A549 (cell line): ENCODE measurements at regions not wholly inside any gene's neighbourhood (a gene's known extent, or its start where the extent isn't known, plus 50 kb on each side); places are given as distances from the start of the nearest gene placed in this dataset.
A peak's percentile ranks its signal among the peaks of the same experiment; 100 is the strongest.

Experiments
- ATAC-seq, 2 experiments: fragments of 200-7000 bp in 1 of 2; fragments of >200 bp in 1 of 2; cut with Nextera tagmentation in 1 of 2; cut with Tn5 transposase in 1 of 2; 3 replicates each; pipeline versions ENCODE4 v1.8.0 to v1.9.1; 2018 to 2020; ENCODE audit warnings: mild to moderate bottlenecking in 1 of 2, moderate library complexity in 1 of 2
- CTCF ChIA-PET: fragments of 300-600 bp; sonication (Branson Sonifier 250); formaldehyde crosslinking; extraction: SDS; loops from one replicate; lab custom pipeline; 2021; ENCODE audit warnings: antibody characterized with exemption, inconsistent platforms; lab: Yijun Ruan, JAX
- POLR2A ChIA-PET: fragments of 350-600 bp; formaldehyde crosslinking; extraction: SDS; loops from one replicate; lab custom pipeline; 2021; ENCODE audit warnings: antibody characterized with exemption, inconsistent platforms; lab: Yijun Ruan, JAX
- DNase-seq, 2 experiments: peaks; one replicate each; pipeline versions ENCODE4 v3.0.0 to v3.0.0-alpha.2; 2011 to 2016; ENCODE audit warnings: low read depth in 1 of 2, low spot score in 1 of 2
- FAIRE-seq: peaks from 2 replicates; lab custom pipeline; 2011; peaks lifted over from hg19 to GRCh38; lab: Jason Lieb, UNC
- H3K27ac ChIP-seq, 2 experiments: fragments of >200 bp; sonication (Bioruptor Twin); formaldehyde crosslinking; 3 replicates each; pipeline ENCODE4 v1.5.1; 2016 to 2017
- H3K4me1 ChIP-seq: fragments of >200 bp; sonication (Bioruptor Twin); formaldehyde crosslinking; 3 replicates; pipeline ENCODE4 v1.6.1; 2016
- H3K4me2 ChIP-seq: fragments of >200 bp; sonication (Bioruptor Twin); formaldehyde crosslinking; 3 replicates; pipeline ENCODE4 v1.6.1; 2016
- H3K4me3 ChIP-seq: fragments of >200 bp; sonication (Bioruptor Twin); formaldehyde crosslinking; 3 replicates; pipeline ENCODE4 v1.5.1; 2016
- H3K9me3 ChIP-seq: fragments of >200 bp; sonication (Bioruptor Twin); formaldehyde crosslinking; 3 replicates; pipeline ENCODE4 v1.6.1; 2016
- BHLHE40 ChIP-seq: IDR thresholded peaks from 2 replicates; pipeline ENCODE4 v1.6.1; 2012; ENCODE audit warnings: low read depth, low read length, inconsistent platforms
- CEBPB ChIP-seq, 2 experiments: fragments of >200 bp in 1 of 2; sonication (Bioruptor Twin) in 1 of 2; formaldehyde crosslinking in 1 of 2; IDR thresholded peaks; 2 replicates each; pipeline ENCODE4 v1.6.1; 2012 to 2016
- CHD2 ChIP-seq: fragments of 150-350 bp; IDR thresholded peaks from 2 replicates; pipeline ENCODE4 v1.6.1; 2014; ENCODE audit warnings: low read length; ENCODE audit not compliant: partially characterized antibody
- EHMT2 ChIP-seq: fragments of 200-600 bp; sonication (generic); IDR thresholded peaks from 2 replicates; pipeline ENCODE4 v1.6.1; 2016; ENCODE audit warnings: antibody characterized with exemption, low read depth, mild to moderate bottlenecking, moderate library complexity
- ESRRA ChIP-seq: fragments of 150-350 bp; IDR thresholded peaks from 2 replicates; pipeline ENCODE4 v1.6.1; 2014; ENCODE audit warnings: mild to moderate bottlenecking, low read length, borderline replicate concordance
- FOSL2 ChIP-seq, 2 experiments: fragments of 450-650 bp in 1 of 2; fragments of >200 bp in 1 of 2; sonication (Bioruptor Twin) in 1 of 2; formaldehyde crosslinking; IDR thresholded peaks; 2 replicates each; pipeline versions ENCODE4 v1.5.0 to v1.6.1; 2016 to 2020; ENCODE audit warnings: mild to moderate bottlenecking in 1 of 2, moderate library complexity in 1 of 2
- GATA3 ChIP-seq: IDR thresholded peaks from 2 replicates; pipeline ENCODE4 v1.6.1; 2012; ENCODE audit warnings: borderline replicate concordance
- HDAC2 ChIP-seq: fragments of 200-600 bp; sonication (generic); IDR thresholded peaks from 2 replicates; pipeline ENCODE4 v1.6.1; 2016
- HEYL ChIP-seq: fragments of 250-450 bp; sonication (Bioruptor Pico); IDR thresholded peaks from 2 replicates; pipeline ENCODE4 v1.8.0; 2021; ENCODE audit warnings: mild to moderate bottlenecking, moderate library complexity
- HOXA7 ChIP-seq: fragments of 250-450 bp; sonication (Bioruptor Pico); IDR thresholded peaks from 2 replicates; pipeline ENCODE4 v1.5.0; 2020; ENCODE audit warnings: mild to moderate bottlenecking, moderate library complexity
- HOXB13 ChIP-seq: fragments of 250-450 bp; sonication (Bioruptor Pico); IDR thresholded peaks from 2 replicates; pipeline ENCODE4 v1.5.0; 2020; ENCODE audit warnings: low read depth, mild to moderate bottlenecking, moderate library complexity
- HOXB5 ChIP-seq: fragments of 250-450 bp; sonication (Bioruptor Pico); IDR thresholded peaks from 2 replicates; pipeline ENCODE4 v1.5.0; 2020; ENCODE audit warnings: mild to moderate bottlenecking, moderate library complexity
- KDM1A ChIP-seq: fragments of 200-600 bp; sonication (generic); IDR thresholded peaks from 2 replicates; pipeline ENCODE4 v1.6.1; 2016; ENCODE audit warnings: low read depth, mild to moderate bottlenecking
- NFE2L2 ChIP-seq: fragments of 150-350 bp; conservative IDR thresholded peaks from 2 replicates; pipeline ENCODE4 v1.6.1; 2014; ENCODE audit warnings: low read length
- NPAS2 ChIP-seq: fragments of 250-450 bp; sonication (Bioruptor Pico); IDR thresholded peaks from 2 replicates; pipeline ENCODE4 v1.8.0; 2022; ENCODE audit warnings: mild to moderate bottlenecking, moderate library complexity, borderline replicate concordance
- NR3C1 ChIP-seq: fragments of >200 bp; sonication (Bioruptor Twin); formaldehyde crosslinking; IDR thresholded peaks from 3 replicates; pipeline ENCODE4 v1.6.1; 2017
- PBX3 ChIP-seq: IDR thresholded peaks from 2 replicates; pipeline ENCODE4 v1.6.1; 2012
- PHF8 ChIP-seq: fragments of 200-600 bp; sonication (generic); IDR thresholded peaks from 2 replicates; pipeline ENCODE4 v1.6.1; 2016; ENCODE audit warnings: low read depth, mild to moderate bottlenecking, antibody characterized with exemption, moderate library complexity, borderline replicate concordance
- RAD21 ChIP-seq, 2 experiments: fragments of >200 bp in 1 of 2; sonication (Bioruptor Twin) in 1 of 2; formaldehyde crosslinking in 1 of 2; IDR thresholded peaks in 1 of 2; conservative IDR thresholded peaks in 1 of 2; 2 replicates in 1 of 2; 3 replicates in 1 of 2; pipeline ENCODE4 v1.6.1; 2012 to 2018; ENCODE audit warnings: inconsistent platforms in 1 of 2
- RARB ChIP-seq: fragments of 250-450 bp; sonication (Bioruptor Pico); IDR thresholded peaks from 2 replicates; pipeline ENCODE4 v1.8.0; 2021; ENCODE audit warnings: mild to moderate bottlenecking, moderate library complexity
- RFX5 ChIP-seq: fragments of 450-650 bp; IDR thresholded peaks from 2 replicates; pipeline ENCODE4 v1.7.1; 2014; ENCODE audit warnings: antibody characterized with exemption, mild to moderate bottlenecking, moderate library complexity
- RNF2 ChIP-seq: fragments of 200-600 bp; sonication (generic); IDR thresholded peaks from 2 replicates; pipeline ENCODE4 v1.6.1; 2016; ENCODE audit warnings: low read depth, mild to moderate bottlenecking, antibody characterized with exemption, moderate library complexity, borderline replicate concordance
- SREBF2 ChIP-seq: fragments of 450-650 bp; IDR thresholded peaks from 2 replicates; pipeline ENCODE4 v1.6.1; 2014; ENCODE audit warnings: mild to moderate bottlenecking, moderate library complexity
- TFCP2L1 ChIP-seq: fragments of 250-450 bp; sonication (Bioruptor Pico); IDR thresholded peaks from 2 replicates; pipeline ENCODE4 v1.5.0; 2021; ENCODE audit warnings: mild to moderate bottlenecking
- TP53 ChIP-seq: fragments of 250-450 bp; sonication (Bioruptor Pico); IDR thresholded peaks from 2 replicates; pipeline ENCODE4 v1.5.0; 2021; ENCODE audit warnings: mild to moderate bottlenecking, moderate library complexity
- WGBS: methylation state at CpG from one replicate; pipeline ENCODE4 v1.1.6; 2017; ENCODE audit errors: missing lambda C conversion rate; 5-methylcytosine and 5-hydroxymethylcytosine counted together
- TF ChIP-seq, protein P1 (sequence below): fragments of 250-450 bp; sonication (Bioruptor Pico); IDR thresholded peaks from 2 replicates; pipeline ENCODE4 v1.5.0; 2020; ENCODE audit warnings: low read depth, mild to moderate bottlenecking, moderate library complexity
- TF ChIP-seq, protein P2 (sequence below): fragments of >200 bp; sonication (Bioruptor Twin); formaldehyde crosslinking; IDR thresholded peaks from 2 replicates; pipeline ENCODE4 v1.6.1; 2016
- TF ChIP-seq, protein P3 (sequence below): fragments of 200-600 bp; sonication (generic); IDR thresholded peaks from 2 replicates; pipeline ENCODE4 v1.6.1; 2016; ENCODE audit warnings: antibody characterized with exemption, mild to moderate bottlenecking, moderate library complexity

DNA sequence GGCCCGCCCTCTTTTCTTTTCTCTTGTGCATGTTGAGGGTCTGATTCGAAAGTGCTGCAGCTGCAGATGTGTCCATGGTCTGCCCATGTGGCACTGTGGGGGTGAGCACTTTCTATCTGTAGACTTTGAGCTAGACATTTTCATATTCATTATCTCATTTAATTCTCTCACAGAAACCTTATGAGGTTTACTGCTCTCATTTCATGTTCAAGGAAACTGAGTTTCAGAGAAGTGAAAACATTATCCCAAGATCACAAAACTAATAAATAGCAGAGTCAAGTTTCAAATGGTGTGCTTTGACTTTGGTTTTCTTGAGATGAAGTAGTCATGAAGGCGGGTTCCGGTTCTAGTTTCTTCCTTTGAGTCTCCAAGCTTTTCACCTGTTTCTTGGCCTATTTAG, 536.5 kb upstream of the ZNF462 start:
- Histone ChIP-seq H3K4me3 (no peak overlapping the region), H3K27ac (no peak overlapping the region), H3K4me2 (no peak overlapping the region), H3K9me3 (no peaks in the 10 kb centered on the region), H3K4me1 (no peaks in the 10 kb centered on the region)
- DNase-seq = no peak
- whole genome bisulfite sequencing = 2% methylated on average over 4 of the region's 4 CpGs
- ChIA-PET POLR2A (no interaction called here), CTCF (no interaction called here)
- FAIRE-seq = no peak
- no peak for TF ChIP-seq HOXA7
- TF ChIP-seq, protein P1, sequence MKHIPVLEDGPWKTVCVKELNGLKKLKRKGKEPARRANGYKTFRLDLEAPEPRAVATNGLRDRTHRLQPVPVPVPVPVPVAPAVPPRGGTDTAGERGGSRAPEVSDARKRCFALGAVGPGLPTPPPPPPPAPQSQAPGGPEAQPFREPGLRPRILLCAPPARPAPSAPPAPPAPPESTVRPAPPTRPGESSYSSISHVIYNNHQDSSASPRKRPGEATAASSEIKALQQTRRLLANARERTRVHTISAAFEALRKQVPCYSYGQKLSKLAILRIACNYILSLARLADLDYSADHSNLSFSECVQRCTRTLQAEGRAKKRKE (CRISPR knock-in tag) = no peak
- ATAC-seq = no peak

DNA sequence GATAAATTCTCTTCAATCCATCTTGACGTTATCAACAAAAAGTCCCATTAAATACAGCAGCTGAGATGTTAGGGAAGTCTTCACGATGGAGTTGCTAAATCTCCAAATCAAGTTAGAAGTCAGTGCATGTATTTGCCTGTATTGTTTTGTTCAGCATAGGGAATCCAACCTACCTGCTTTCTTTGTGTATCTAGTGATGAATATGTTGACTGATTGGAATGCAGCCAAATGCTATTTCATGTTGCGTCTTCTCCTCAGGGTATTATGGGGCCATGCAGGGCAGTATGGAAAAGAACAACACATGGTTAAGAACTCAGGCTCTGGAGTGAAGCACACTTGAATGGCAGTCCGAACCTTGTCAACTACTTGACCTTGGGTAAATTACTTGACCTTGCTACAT, 529.5 kb upstream of the ZNF462 start:
- no peak for TF ChIP-seq CHD2
- no peak for TF ChIP-seq GATA3
- TF ChIP-seq RARB (CRISPR knock-in tag) = no peak
- no peak for TF ChIP-seq NPAS2 (CRISPR knock-in tag)
- no peak for TF ChIP-seq PHF8
- no peak for TF ChIP-seq HEYL
- TF ChIP-seq EHMT2 = no peak
- no peak for TF ChIP-seq TP53 (CRISPR knock-in tag)
- TF ChIP-seq FOSL2 (IDR thresholded peaks at IDR 0.05) = no peak
- no peak for TF ChIP-seq FOSL2 (CRISPR knock-in tag; IDR thresholded peaks at IDR 0.05)
- no peak for TF ChIP-seq ESRRA
- TF ChIP-seq BHLHE40 = no peak
- TF ChIP-seq HOXA7 = no peak
- no peak for TF ChIP-seq SREBF2
- TF ChIP-seq, protein P2, sequence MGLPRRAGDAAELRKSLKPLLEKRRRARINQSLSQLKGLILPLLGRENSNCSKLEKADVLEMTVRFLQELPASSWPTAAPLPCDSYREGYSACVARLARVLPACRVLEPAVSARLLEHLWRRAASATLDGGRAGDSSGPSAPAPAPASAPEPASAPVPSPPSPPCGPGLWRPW = no peak
- TF ChIP-seq NFE2L2 = no peak
- TF ChIP-seq CEBPB (IDR thresholded peaks at IDR 0.05) = no peak
- TF ChIP-seq HDAC2 = no peak
- TF ChIP-seq HOXB13 = no peak
- Histone ChIP-seq H3K27ac (no peak overlapping the region), H3K4me3 (no peak overlapping the region), H3K4me1 (no peaks in the 10 kb centered on the region), H3K9me3 (no peaks in the 10 kb centered on the region), H3K4me2 (no peak overlapping the region)
- no peak for ATAC-seq
- peak in 1 of 2 experiments; percentile 27 for DNase-seq
- POLR2A ChIA-PET = no interaction called here
- FAIRE-seq = no peak
- WGBS = 2% methylated on average over 4 of the region's 4 CpGs
- CTCF ChIA-PET = no interaction called here

- no peak overlapping the region for H3K4me3 ChIP-seq
- ChIA-PET POLR2A (no interaction called here), CTCF (no interaction called here)
- no peaks in the 10 kb centered on the region for H3K9me3 ChIP-seq
- FAIRE-seq (no peak), ATAC-seq (no peak), DNase-seq (no peak)
- H3K27ac ChIP-seq = no peak overlapping the region
- no peak for TF ChIP-seq PBX3
- no peak for TF ChIP-seq BHLHE40
- no peak for TF ChIP-seq RAD21 (conservative IDR thresholded peaks at IDR 0.05 in 1 of 2, IDR thresholded peaks at IDR 0.05 in 1 of 2)
- no peak for TF ChIP-seq HOXB13
- TF ChIP-seq NFE2L2 = no peak
- TF ChIP-seq HOXA7 = no peak
- no peak for TF ChIP-seq RFX5
- TF ChIP-seq, protein P2 = no peak
- no peak for TF ChIP-seq NR3C1
- TF ChIP-seq, protein P3, sequence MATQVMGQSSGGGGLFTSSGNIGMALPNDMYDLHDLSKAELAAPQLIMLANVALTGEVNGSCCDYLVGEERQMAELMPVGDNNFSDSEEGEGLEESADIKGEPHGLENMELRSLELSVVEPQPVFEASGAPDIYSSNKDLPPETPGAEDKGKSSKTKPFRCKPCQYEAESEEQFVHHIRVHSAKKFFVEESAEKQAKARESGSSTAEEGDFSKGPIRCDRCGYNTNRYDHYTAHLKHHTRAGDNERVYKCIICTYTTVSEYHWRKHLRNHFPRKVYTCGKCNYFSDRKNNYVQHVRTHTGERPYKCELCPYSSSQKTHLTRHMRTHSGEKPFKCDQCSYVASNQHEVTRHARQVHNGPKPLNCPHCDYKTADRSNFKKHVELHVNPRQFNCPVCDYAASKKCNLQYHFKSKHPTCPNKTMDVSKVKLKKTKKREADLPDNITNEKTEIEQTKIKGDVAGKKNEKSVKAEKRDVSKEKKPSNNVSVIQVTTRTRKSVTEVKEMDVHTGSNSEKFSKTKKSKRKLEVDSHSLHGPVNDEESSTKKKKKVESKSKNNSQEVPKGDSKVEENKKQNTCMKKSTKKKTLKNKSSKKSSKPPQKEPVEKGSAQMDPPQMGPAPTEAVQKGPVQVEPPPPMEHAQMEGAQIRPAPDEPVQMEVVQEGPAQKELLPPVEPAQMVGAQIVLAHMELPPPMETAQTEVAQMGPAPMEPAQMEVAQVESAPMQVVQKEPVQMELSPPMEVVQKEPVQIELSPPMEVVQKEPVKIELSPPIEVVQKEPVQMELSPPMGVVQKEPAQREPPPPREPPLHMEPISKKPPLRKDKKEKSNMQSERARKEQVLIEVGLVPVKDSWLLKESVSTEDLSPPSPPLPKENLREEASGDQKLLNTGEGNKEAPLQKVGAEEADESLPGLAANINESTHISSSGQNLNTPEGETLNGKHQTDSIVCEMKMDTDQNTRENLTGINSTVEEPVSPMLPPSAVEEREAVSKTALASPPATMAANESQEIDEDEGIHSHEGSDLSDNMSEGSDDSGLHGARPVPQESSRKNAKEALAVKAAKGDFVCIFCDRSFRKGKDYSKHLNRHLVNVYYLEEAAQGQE = no peak
- TF ChIP-seq TFCP2L1 (CRISPR knock-in tag) = no peak
- TF ChIP-seq HOXB5 (CRISPR knock-in tag) = no peak
- no peak for TF ChIP-seq KDM1A
- TF ChIP-seq RNF2 = no peak
- H3K4me1 ChIP-seq = no peaks in the 10 kb centered on the region
- WGBS = 7% methylated on average over 4 of the region's 4 CpGs
- H3K4me2 ChIP-seq = no peak overlapping the region
These were observed 528.9 kb upstream of the ZNF462 start for GRCh38 chr9:106334081-106334480.
